Keratinocyte (primary cell): ENCODE measurements at regions not wholly inside any gene's neighbourhood (a gene's known extent, or its start where the extent isn't known, plus 50 kb on each side); places are given as distances from the start of the nearest gene placed in this dataset.

Source experiments
- DNase-seq: peaks from one replicate; pipeline ENCODE4 v3.0.0-alpha.2; 2011; ENCODE audit warnings: low read depth, missing footprints, low spot score
- FAIRE-seq: peaks from 2 replicates; lab custom pipeline; 2011; peaks lifted over from hg19 to GRCh38; lab: Jason Lieb, UNC
- H2AFZ ChIP-seq: 2 replicates; pipeline ENCODE4 v1.6.0; 2012; ENCODE audit warnings: low read length, control low read depth, inconsistent platforms; ENCODE audit not compliant: control insufficient read depth
- H3K27ac ChIP-seq: 2 replicates; pipeline ENCODE4 v1.5.1; 2011; ENCODE audit warnings: low read length; ENCODE audit not compliant: control insufficient read depth, insufficient read depth
- H3K27me3 ChIP-seq: 3 replicates; pipeline ENCODE4 v1.6.0; 2011; ENCODE audit warnings: low read length; ENCODE audit not compliant: control insufficient read depth, insufficient read depth; ENCODE audit errors: extremely low read depth
- H3K36me3 ChIP-seq, 2 experiments: 2 replicates in 1 of 2; 3 replicates in 1 of 2; pipeline ENCODE4 v1.5.1; 2011; ENCODE audit warnings: low read length in 2 of 2, mild to moderate bottlenecking in 1 of 2; ENCODE audit not compliant: control insufficient read depth in 2 of 2, insufficient read depth in 2 of 2; ENCODE audit errors: extremely low read depth in 1 of 2
- H3K4me1 ChIP-seq: 3 replicates; pipeline ENCODE4 v1.5.1; 2011; ENCODE audit warnings: low read length; ENCODE audit not compliant: control insufficient read depth, insufficient read depth; ENCODE audit errors: extremely low read depth
- H3K4me2 ChIP-seq: 3 replicates; pipeline ENCODE4 v1.6.0; 2011; ENCODE audit warnings: low read depth, low read length; ENCODE audit not compliant: control insufficient read depth, insufficient read depth; ENCODE audit errors: extremely low read depth
- H3K4me3 ChIP-seq, 3 experiments: fragments of 200-600 bp in 1 of 3; sonication (generic) in 1 of 3; 2 replicates in 2 of 3; 3 replicates in 1 of 3; pipeline ENCODE4 v1.5.1; 2011 to 2016; ENCODE audit warnings: low read length in 3 of 3, mild to moderate bottlenecking in 3 of 3, control low read depth in 2 of 3, inconsistent platforms in 1 of 3, low read depth in 1 of 3, mixed read lengths in 1 of 3, mixed run types in 1 of 3, moderate library complexity in 1 of 3; ENCODE audit not compliant: control insufficient read depth in 2 of 3, insufficient read depth in 2 of 3; ENCODE audit errors: extremely low read depth in 1 of 3
- H3K79me2 ChIP-seq: 2 replicates; pipeline ENCODE4 v1.6.0; 2012; ENCODE audit warnings: low read length; ENCODE audit not compliant: control insufficient read depth, insufficient read depth
- H3K9ac ChIP-seq: 3 replicates; pipeline ENCODE4 v1.6.0; 2011; ENCODE audit warnings: low read length; ENCODE audit not compliant: control insufficient read depth, insufficient read depth; ENCODE audit errors: extremely low read depth
- H3K9me1 ChIP-seq: 3 replicates; pipeline ENCODE4 v1.6.0; 2011; ENCODE audit warnings: low read length; ENCODE audit not compliant: control insufficient read depth, insufficient read depth; ENCODE audit errors: extremely low read depth
- H3K9me3 ChIP-seq: 2 replicates; pipeline ENCODE4 v1.5.1; 2012; ENCODE audit warnings: low read depth, low read length; ENCODE audit not compliant: control insufficient read depth
- H4K20me1 ChIP-seq: 3 replicates; pipeline ENCODE4 v1.6.0; 2011; ENCODE audit warnings: low read length; ENCODE audit not compliant: control insufficient read depth, insufficient read depth; ENCODE audit errors: extremely low read depth
- CTCF ChIP-seq, 3 experiments: IDR thresholded peaks in 1 of 3; conservative IDR thresholded peaks in 1 of 3; optimal IDR thresholded peaks in 1 of 3; 2 replicates in 2 of 3; 3 replicates in 1 of 3; pipeline versions ENCODE3 to v1.5.1; 2011; ENCODE audit warnings: low read length in 3 of 3, mild to moderate bottlenecking in 3 of 3, moderate library complexity in 2 of 3, control low read depth in 1 of 3, inconsistent platforms in 1 of 3; ENCODE audit not compliant: insufficient read depth in 2 of 3; ENCODE audit errors: extremely low read depth in 1 of 3
- EZH2 ChIP-seq: IDR thresholded peaks from one replicate; pipeline ENCODE4 v1.6.1; 2012; ENCODE audit warnings: inconsistent platforms, mild to moderate bottlenecking, low read length, moderate library complexity
- dilution Hi-C: fragments of 300-500 bp; cut with MboI; formaldehyde crosslinking; loops from one replicate; pipeline ENCODE4 v1.7.0; 2020; ENCODE audit warnings: low sequenced_read_pairs; ENCODE audit not compliant: extremely low pct_ligation_motif_present

DNA sequence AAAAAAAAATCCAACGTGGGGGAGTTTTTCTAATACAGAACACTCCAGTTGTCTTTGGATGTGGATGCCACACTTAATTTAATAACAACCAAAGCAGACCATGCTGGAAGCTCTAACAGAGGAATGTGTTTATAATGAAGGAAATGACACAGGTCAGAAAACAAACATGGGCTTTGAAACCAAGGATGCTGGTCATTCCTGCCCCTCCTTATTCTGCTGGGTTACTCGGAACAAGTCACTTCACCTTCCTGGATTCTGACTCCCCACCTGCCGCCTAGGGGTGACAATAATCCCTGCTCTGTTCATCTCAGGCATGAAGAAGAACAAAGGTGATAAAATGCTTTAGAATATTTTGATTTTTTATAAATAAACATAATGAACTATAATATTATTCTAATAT is 240.9 kb upstream of the ADAMTS9 start:
- FAIRE-seq = no peak
- Histone ChIP-seq H3K36me3 (no peaks in the 10 kb centered on the region), H3K9ac (no peak overlapping the region), H3K27me3 (no peaks in the 10 kb centered on the region), H3K9me1 (no peaks in the 10 kb centered on the region), H3K4me1 (no peaks in the 10 kb centered on the region), H3K27ac (no peak overlapping the region), H2AFZ (no peak overlapping the region), H3K9me3 (peaks cover 2% of the 10 kb centered on the region), H4K20me1 (no peaks in the 10 kb centered on the region), H3K4me3 (no peak overlapping the region), H3K4me2 (no peak overlapping the region), H3K79me2 (no peaks in the 10 kb centered on the region)
- dilution Hi-C loops = no loop called here
- TF ChIP-seq EZH2 = no peak
- TF ChIP-seq CTCF (optimal IDR thresholded peaks at IDR 0.05 in 1 of 3, IDR thresholded peaks at IDR 0.05 in 1 of 3, conservative IDR thresholded peaks at IDR 0.05 in 1 of 3; ENCODE audit: extremely low read depth in 1 of 3, insufficient read depth in 2 of 3, low read length in 3 of 3) = no peak
- no peak for DNase-seq

GRCh38 chr3:64927689-64928088 is 239.9 kb upstream of the ADAMTS9 start:
- H3K36me3 ChIP-seq = no peaks in the 10 kb centered on the region
- dilution Hi-C loops = no loop called here
- no peak overlapping the region for H3K4me2 ChIP-seq
- TF ChIP-seq CTCF (optimal IDR thresholded peaks at IDR 0.05 in 1 of 3, IDR thresholded peaks at IDR 0.05 in 1 of 3, conservative IDR thresholded peaks at IDR 0.05 in 1 of 3; ENCODE audit: extremely low read depth in 1 of 3, insufficient read depth in 2 of 3, low read length in 3 of 3) (no peak), EZH2 (no peak)
- H3K4me1 ChIP-seq = no peaks in the 10 kb centered on the region
- no peak overlapping the region for H3K4me3 ChIP-seq
- H3K9me3 ChIP-seq = no peaks in the 10 kb centered on the region
- H3K79me2 ChIP-seq = no peaks in the 10 kb centered on the region
- no peaks in the 10 kb centered on the region for H4K20me1 ChIP-seq
- no peak overlapping the region for H3K9ac ChIP-seq
- H3K27me3 ChIP-seq = no peaks in the 10 kb centered on the region
- no peak overlapping the region for H2AFZ ChIP-seq
- no peak overlapping the region for H3K27ac ChIP-seq
- FAIRE-seq = no peak
- no peaks in the 10 kb centered on the region for H3K9me1 ChIP-seq
- no peak for DNase-seq
